ENCODE measurements at regions not wholly inside any gene's neighbourhood (a gene's known extent, or its start where the extent isn't known, plus 50 kb on each side); places are given as distances from the start of the nearest gene placed in this dataset.

DNA sequence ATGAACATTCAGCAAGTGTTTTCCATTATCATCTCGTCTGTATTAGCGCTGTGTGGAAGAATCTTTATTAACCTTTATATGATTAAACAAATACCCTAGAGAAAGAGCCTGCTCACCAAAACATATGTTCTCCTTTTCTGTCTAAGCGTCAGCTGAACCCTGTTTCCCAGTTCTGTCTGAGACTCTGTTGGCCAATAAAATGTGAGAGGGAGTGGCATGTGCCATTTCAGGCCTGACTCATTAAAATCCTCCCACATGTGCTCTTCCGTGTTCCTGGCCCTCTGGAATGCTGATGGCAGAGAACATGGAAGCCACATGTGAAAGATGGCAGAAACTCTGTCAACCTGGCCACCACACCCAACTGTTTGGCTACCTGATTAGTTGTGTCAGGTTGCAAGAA is 181.9 kb upstream of the EDNRB start:
- Histone ChIP-seq H3K27me3 (replicated peaks; ENCODE audit: control insufficient read depth, insufficient read depth, low read length) (no peaks in the 10 kb centered on the region), H3K4me1 (no peaks in the 10 kb centered on the region), H3K36me3 (ENCODE audit: control insufficient read depth, insufficient read depth, low read length) (no peaks in the 10 kb centered on the region), H3K9me3 (no peaks in the 10 kb centered on the region), H3K4me3 (ENCODE audit: low read depth, low read length) (no peak overlapping the region)
- TF ChIP-seq CTCF (IDR thresholded peaks at IDR 0.05; ENCODE audit: insufficient read depth in 1 of 2, low read depth in 1 of 2, low read length in 1 of 2, severe bottlenecking in 1 of 2, unreplicated experiment in 1 of 2): no peak
- no peak for DNase-seq
- ChIA-PET POLR2A (no interaction called here), CTCF (no interaction called here)
- no peaks in the 10 kb centered on the region for H3K36me3 Mint-ChIP-seq (ENCODE audit: insufficient read depth, unreplicated experiment)
- H3K27me3 Mint-ChIP-seq (ENCODE audit: insufficient read depth, unreplicated experiment): no peaks in the 10 kb centered on the region
- no peak overlapping the region for H3K4me3 Mint-ChIP-seq (ENCODE audit: unreplicated experiment)
- intact Hi-C loops (cut with micrococcal nuclease; ENCODE audit: unreplicated experiment): no loop called here
- H3K4me1 Mint-ChIP-seq (ENCODE audit: low read depth, unreplicated experiment): no peaks in the 10 kb centered on the region
- BruUV-seq (replicated peaks): no TSS peak
- no peak overlapping the region for H3K27ac Mint-ChIP-seq (ENCODE audit: unreplicated experiment)
- no peaks in the 10 kb centered on the region for H3K9me3 Mint-ChIP-seq (ENCODE audit: unreplicated experiment)

GRCh38 chr13:78098249-78098648 is 179.6 kb upstream of the EDNRB start:
- Mint-ChIP-seq H3K27ac (ENCODE audit: unreplicated experiment) (no peak overlapping the region), H3K4me3 (ENCODE audit: unreplicated experiment) (no peak overlapping the region), H3K4me1 (ENCODE audit: low read depth, unreplicated experiment) (no peaks in the 10 kb centered on the region), H3K36me3 (ENCODE audit: insufficient read depth, unreplicated experiment) (no peaks in the 10 kb centered on the region), H3K9me3 (ENCODE audit: unreplicated experiment) (no peaks in the 10 kb centered on the region), H3K27me3 (ENCODE audit: insufficient read depth, unreplicated experiment) (no peaks in the 10 kb centered on the region)
- intact Hi-C loops (cut with micrococcal nuclease; ENCODE audit: unreplicated experiment): no loop called here
- BruUV-seq (replicated peaks): no TSS peak
- H3K4me3 ChIP-seq (ENCODE audit: low read depth, low read length): no peak overlapping the region
- CTCF ChIA-PET: no interaction called here
- H3K36me3 ChIP-seq (ENCODE audit: control insufficient read depth, insufficient read depth, low read length): no peaks in the 10 kb centered on the region
- POLR2A ChIA-PET: no interaction called here
- no peak for TF ChIP-seq CTCF (IDR thresholded peaks at IDR 0.05; ENCODE audit: insufficient read depth in 1 of 2, low read depth in 1 of 2, low read length in 1 of 2, severe bottlenecking in 1 of 2, unreplicated experiment in 1 of 2)
- no peaks in the 10 kb centered on the region for H3K27me3 ChIP-seq (replicated peaks; ENCODE audit: control insufficient read depth, insufficient read depth, low read length)
- H3K9me3 ChIP-seq: no peaks in the 10 kb centered on the region
- no peak for DNase-seq
- no peaks in the 10 kb centered on the region for H3K4me1 ChIP-seq

GRCh38 chr13:78096221-78096620 is 177.6 kb upstream of the EDNRB start:
- ChIA-PET POLR2A (no interaction called here), CTCF (no interaction called here)
- Histone ChIP-seq H3K9me3 (no peaks in the 10 kb centered on the region), H3K36me3 (ENCODE audit: control insufficient read depth, insufficient read depth, low read length) (no peaks in the 10 kb centered on the region), H3K4me3 (ENCODE audit: low read depth, low read length) (no peak overlapping the region), H3K4me1 (no peaks in the 10 kb centered on the region), H3K27me3 (replicated peaks; ENCODE audit: control insufficient read depth, insufficient read depth, low read length) (no peaks in the 10 kb centered on the region)
- Mint-ChIP-seq H3K36me3 (ENCODE audit: insufficient read depth, unreplicated experiment) (no peaks in the 10 kb centered on the region), H3K9me3 (ENCODE audit: unreplicated experiment) (no peaks in the 10 kb centered on the region), H3K27me3 (ENCODE audit: insufficient read depth, unreplicated experiment) (peaks cover 1% of the 10 kb centered on the region), H3K4me1 (ENCODE audit: low read depth, unreplicated experiment) (no peaks in the 10 kb centered on the region), H3K4me3 (ENCODE audit: unreplicated experiment) (no peak overlapping the region), H3K27ac (ENCODE audit: unreplicated experiment) (no peak overlapping the region)
- no TSS peak for BruUV-seq (replicated peaks)
- TF ChIP-seq CTCF (IDR thresholded peaks at IDR 0.05; ENCODE audit: insufficient read depth in 1 of 2, low read depth in 1 of 2, low read length in 1 of 2, severe bottlenecking in 1 of 2, unreplicated experiment in 1 of 2): no peak
- no peak for DNase-seq
- intact Hi-C loops (cut with micrococcal nuclease; ENCODE audit: unreplicated experiment): no loop called here
